Smooth muscle cell (in vitro differentiated cells): ENCODE measurements at regions not wholly inside any gene's neighbourhood (a gene's known extent, or its start where the extent isn't known, plus 50 kb on each side); places are given as distances from the start of the nearest gene placed in this dataset.
"Not testable (repeated sequence)": the region's sequence is repeated elsewhere in the genome, so short reads cannot be mapped to it uniquely, and the experiment has no call there.

Experiments
- DNase-seq: peaks from one replicate; lab custom pipeline; 2025; ENCODE audit not compliant: unreplicated experiment; lab: John Stamatoyannopoulos, UW
- H2AFZ ChIP-seq: fragments of 200-600 bp; sonication (generic); 2 replicates; pipeline ENCODE4 v1.6.0; 2016; ENCODE audit warnings: antibody characterized with exemption, low read depth, mild to moderate bottlenecking
- H3F3A ChIP-seq: fragments of 200-600 bp; sonication (generic); 2 replicates; pipeline ENCODE4 v1.6.0; 2017; ENCODE audit warnings: antibody characterized with exemption, low read depth
- H3K27ac ChIP-seq: fragments of 200-600 bp; sonication (generic); 2 replicates; pipeline ENCODE4 v1.5.1; 2016; ENCODE audit warnings: low read depth, mild to moderate bottlenecking
- H3K27me3 ChIP-seq: fragments of 200-600 bp; sonication (generic); 2 replicates; pipeline ENCODE4 v1.6.1; 2016; ENCODE audit warnings: low read depth, mild to moderate bottlenecking
- H3K36me3 ChIP-seq: fragments of 200-600 bp; sonication (generic); 2 replicates; pipeline ENCODE4 v1.5.1; 2016; ENCODE audit warnings: low read depth
- H3K4me1 ChIP-seq: fragments of 200-600 bp; sonication (generic); 2 replicates; pipeline ENCODE4 v1.5.1; 2016; ENCODE audit warnings: low read depth
- H3K4me2 ChIP-seq: fragments of 200-600 bp; sonication (generic); 2 replicates; pipeline ENCODE4 v1.6.0; 2016; ENCODE audit warnings: mild to moderate bottlenecking
- H3K4me3 ChIP-seq: fragments of 200-600 bp; sonication (generic); 2 replicates; pipeline ENCODE4 v1.5.1; 2016; ENCODE audit warnings: mild to moderate bottlenecking
- H3K79me2 ChIP-seq: fragments of 200-600 bp; sonication (generic); 2 replicates; pipeline ENCODE4 v1.6.0; 2016; ENCODE audit warnings: low read depth, mild to moderate bottlenecking
- H3K9ac ChIP-seq: fragments of 200-600 bp; sonication (generic); 2 replicates; pipeline ENCODE4 v1.6.0; 2016; ENCODE audit warnings: low read depth
- H3K9me3 ChIP-seq: fragments of 200-600 bp; sonication (generic); replicated peaks from 2 replicates; pipeline ENCODE4 v1.5.1; 2016; ENCODE audit warnings: low read depth
- H4K20me1 ChIP-seq: fragments of 200-600 bp; sonication (generic); 2 replicates; pipeline ENCODE4 v1.6.0; 2016; ENCODE audit warnings: low read depth
- WGBS: methylation state at CpG from one replicate; pipeline ENCODE4 v1.1.7; 2016; ENCODE audit warnings: low lambda C conversion rate; 5-methylcytosine and 5-hydroxymethylcytosine counted together
- TF ChIP-seq, protein P1 (sequence below): fragments of 200-600 bp; sonication (generic); IDR thresholded peaks from 2 replicates; pipeline ENCODE4 v1.5.1; 2017; ENCODE audit warnings: borderline replicate concordance, mild to moderate bottlenecking, antibody characterized with exemption; ENCODE audit not compliant: insufficient read depth, poor library complexity, severe bottlenecking

DNA sequence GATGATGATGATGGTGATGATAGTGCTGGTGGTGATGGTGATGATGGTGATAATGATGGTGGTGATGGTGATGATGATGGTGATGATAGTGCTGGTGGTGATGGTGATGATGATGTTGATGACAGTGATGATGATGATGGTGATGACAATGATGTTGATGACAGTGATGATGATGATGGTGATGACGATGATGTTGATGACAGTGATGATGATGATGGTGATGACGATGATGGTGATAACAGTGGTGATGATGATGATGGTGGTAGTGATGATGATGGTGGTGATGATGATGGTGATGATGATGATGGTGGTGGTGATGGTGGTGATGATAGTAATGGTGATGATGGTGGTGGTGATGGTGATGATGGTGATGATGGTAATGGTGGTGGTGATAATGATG lies 80.1 kb upstream of the MXRA5 start:
- TF ChIP-seq, protein P1, sequence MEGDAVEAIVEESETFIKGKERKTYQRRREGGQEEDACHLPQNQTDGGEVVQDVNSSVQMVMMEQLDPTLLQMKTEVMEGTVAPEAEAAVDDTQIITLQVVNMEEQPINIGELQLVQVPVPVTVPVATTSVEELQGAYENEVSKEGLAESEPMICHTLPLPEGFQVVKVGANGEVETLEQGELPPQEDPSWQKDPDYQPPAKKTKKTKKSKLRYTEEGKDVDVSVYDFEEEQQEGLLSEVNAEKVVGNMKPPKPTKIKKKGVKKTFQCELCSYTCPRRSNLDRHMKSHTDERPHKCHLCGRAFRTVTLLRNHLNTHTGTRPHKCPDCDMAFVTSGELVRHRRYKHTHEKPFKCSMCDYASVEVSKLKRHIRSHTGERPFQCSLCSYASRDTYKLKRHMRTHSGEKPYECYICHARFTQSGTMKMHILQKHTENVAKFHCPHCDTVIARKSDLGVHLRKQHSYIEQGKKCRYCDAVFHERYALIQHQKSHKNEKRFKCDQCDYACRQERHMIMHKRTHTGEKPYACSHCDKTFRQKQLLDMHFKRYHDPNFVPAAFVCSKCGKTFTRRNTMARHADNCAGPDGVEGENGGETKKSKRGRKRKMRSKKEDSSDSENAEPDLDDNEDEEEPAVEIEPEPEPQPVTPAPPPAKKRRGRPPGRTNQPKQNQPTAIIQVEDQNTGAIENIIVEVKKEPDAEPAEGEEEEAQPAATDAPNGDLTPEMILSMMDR, result no peak
- no peaks in the 10 kb centered on the region for H3K36me3 ChIP-seq

DNA sequence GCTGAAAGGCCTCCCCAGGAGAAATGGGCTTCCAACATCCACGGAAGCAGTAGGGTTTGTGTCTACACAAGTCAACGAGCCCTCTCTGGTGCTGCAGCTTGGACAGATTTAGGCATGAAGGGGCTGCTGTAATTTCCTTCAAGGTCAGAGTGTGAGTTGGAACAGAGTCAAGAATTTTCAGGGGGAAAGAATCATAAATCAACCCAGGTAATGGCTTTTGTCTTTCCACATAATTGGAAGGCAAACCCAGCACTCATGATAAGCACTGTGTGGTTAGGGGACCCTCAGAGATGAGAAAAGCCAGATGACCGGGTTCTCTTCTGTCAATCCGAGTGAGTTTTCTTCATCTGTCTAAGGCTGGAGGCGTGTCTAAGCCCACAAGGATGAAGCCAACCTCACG lies 78.6 kb upstream of the MXRA5 start:
- H4K20me1 ChIP-seq, result no peaks in the 10 kb centered on the region
- DNase-seq, result no peak
- no peaks in the 10 kb centered on the region for H3K27me3 ChIP-seq
- H3K4me3 ChIP-seq, result no peak overlapping the region
- no peaks in the 10 kb centered on the region for H3F3A ChIP-seq
- no peaks in the 10 kb centered on the region for H3K79me2 ChIP-seq
- H3K9me3 ChIP-seq, result no peaks in the 10 kb centered on the region
- 64% methylated on average over 6 of the region's 6 CpGs for WGBS
- no peaks in the 10 kb centered on the region for H3K36me3 ChIP-seq
- H3K4me2 ChIP-seq, result no peak overlapping the region
- no peak overlapping the region for H2AFZ ChIP-seq
- H3K4me1 ChIP-seq, result no peaks in the 10 kb centered on the region
- H3K9ac ChIP-seq, result no peak overlapping the region
- no peak overlapping the region for H3K27ac ChIP-seq
- TF ChIP-seq, protein P1, result no peak

More for the DNA sequence above, 80.1 kb upstream of the MXRA5 start:
- Histone ChIP-seq H3K79me2 (no peaks in the 10 kb centered on the region), H3K9ac (no peak overlapping the region), H3K27me3 (no peaks in the 10 kb centered on the region), H2AFZ (no peak overlapping the region), H3K9me3 (no peaks in the 10 kb centered on the region), H3K4me3 (no peak overlapping the region), H3K27ac (no peak overlapping the region), H3F3A (no peaks in the 10 kb centered on the region), H4K20me1 (no peaks in the 10 kb centered on the region), H3K4me2 (no peak overlapping the region), H3K4me1 (no peaks in the 10 kb centered on the region)
- 93% methylated on average over 2 of the region's 2 CpGs for WGBS
- DNase-seq, result no peak

DNA sequence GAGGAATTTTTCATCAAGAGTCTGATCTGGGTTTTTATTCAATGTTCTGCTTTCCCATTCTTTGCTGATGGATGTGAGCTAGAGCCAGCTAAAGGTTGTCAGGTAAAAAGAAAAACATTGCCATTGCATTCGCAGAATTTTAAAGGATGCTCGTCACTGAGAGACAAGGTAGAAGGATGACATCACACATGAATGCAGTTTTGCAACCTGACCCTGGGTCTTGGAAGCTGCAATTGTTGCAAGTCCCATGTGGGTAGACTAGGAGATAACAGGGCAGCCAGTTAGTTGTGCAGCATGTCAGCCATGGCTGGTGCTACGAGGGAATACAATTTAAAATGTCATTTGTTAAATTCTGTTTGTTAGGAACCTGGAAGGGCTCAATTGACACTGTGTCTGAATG lies 73.9 kb upstream of the MXRA5 start:
- Histone ChIP-seq H2AFZ (no peak overlapping the region), H3K4me3 (no peak overlapping the region), H4K20me1 (no peaks in the 10 kb centered on the region), H3K4me1 (no peaks in the 10 kb centered on the region), H3K9ac (no peak overlapping the region), H3K27ac (no peak overlapping the region), H3K27me3 (no peaks in the 10 kb centered on the region), H3K79me2 (no peaks in the 10 kb centered on the region), H3K36me3 (no peaks in the 10 kb centered on the region), H3K9me3 (no peaks in the 10 kb centered on the region), H3F3A (no peaks in the 10 kb centered on the region), H3K4me2 (no peak overlapping the region)
- WGBS, result 90% methylated on average over 3 of the region's 3 CpGs
- TF ChIP-seq, protein P1, result no peak
- no peak for DNase-seq

DNA sequence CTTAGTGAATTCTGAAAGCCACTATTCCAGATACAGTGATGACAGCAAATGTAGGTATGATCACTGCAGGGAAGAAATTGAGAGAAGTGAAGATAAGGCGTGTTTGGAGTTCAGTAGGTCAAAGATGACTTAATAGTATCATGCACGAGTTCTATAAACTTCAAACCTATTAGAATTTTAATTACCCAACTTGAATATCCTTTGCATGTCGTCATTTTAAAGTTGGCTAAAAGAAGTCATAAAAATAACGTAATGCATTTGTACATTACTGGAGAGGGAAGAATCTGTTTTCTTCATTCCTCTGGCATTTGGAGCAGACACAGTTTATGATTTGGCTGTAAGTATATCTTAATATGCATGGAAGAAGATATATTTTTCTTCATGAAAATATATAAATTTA lies 68.6 kb upstream of the MXRA5 start:
- Histone ChIP-seq H3K9me3 (no peaks in the 10 kb centered on the region), H3K36me3 (no peaks in the 10 kb centered on the region), H3K4me1 (no peaks in the 10 kb centered on the region), H3K27me3 (no peaks in the 10 kb centered on the region), H4K20me1 (no peaks in the 10 kb centered on the region), H3K4me2 (no peak overlapping the region), H2AFZ (no peak overlapping the region), H3K4me3 (no peak overlapping the region), H3F3A (no peaks in the 10 kb centered on the region), H3K9ac (no peak overlapping the region), H3K27ac (no peak overlapping the region), H3K79me2 (no peaks in the 10 kb centered on the region)
- WGBS, result 59% methylated on average over 4 of the region's 4 CpGs
- DNase-seq, result no peak
- TF ChIP-seq, protein P1, result no peak

DNA sequence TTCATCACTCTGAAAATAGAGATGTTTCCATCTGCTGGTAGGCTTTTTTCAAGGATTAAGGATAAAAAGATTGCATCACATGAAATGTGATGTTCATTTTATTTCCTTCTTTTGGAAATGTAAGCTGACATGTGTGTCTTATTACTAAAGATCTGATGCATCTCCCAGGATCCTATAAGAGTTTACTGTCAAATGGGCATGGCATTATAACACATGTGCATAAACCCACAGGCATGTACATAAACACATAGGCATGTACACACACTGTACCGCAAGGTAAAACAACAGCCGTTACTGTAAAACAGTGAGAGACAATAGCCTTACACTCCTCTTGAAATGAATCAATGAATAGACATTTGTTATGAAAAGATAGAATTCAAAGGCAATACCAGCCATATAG lies 65.2 kb upstream of the MXRA5 start:
- not testable (repeated sequence) for DNase-seq, H3K9ac ChIP-seq, H3K27me3 ChIP-seq, H3K9me3 ChIP-seq, H3F3A ChIP-seq, H3K27ac ChIP-seq, H3K79me2 ChIP-seq, H2AFZ ChIP-seq, H3K4me3 ChIP-seq, H3K36me3 ChIP-seq, H3K4me1 ChIP-seq, H4K20me1 ChIP-seq, H3K4me2 ChIP-seq
- 97% methylated on average over 2 of the region's 2 CpGs for WGBS

DNA sequence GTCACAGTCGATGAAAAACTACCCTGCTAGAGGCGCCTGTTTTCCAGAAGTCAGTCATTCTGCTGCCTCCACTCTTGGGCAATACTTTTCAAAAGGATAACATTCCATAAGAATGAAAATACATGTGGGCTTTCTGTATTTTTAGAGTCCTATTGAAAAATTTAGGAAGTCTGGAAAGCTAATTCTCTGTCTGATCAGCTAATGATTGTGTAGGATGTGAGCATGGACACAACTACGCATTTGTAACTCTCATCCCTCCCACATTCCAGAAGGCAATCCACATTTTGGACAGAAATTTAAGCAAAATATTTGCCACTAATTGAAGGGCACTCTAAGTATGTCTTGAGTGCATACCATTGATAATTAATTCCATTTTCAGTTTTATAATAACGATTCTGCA lies 63.5 kb upstream of the MXRA5 start:
- Histone ChIP-seq H3K4me2 (peak overlapping the region; percentile 8), H3K27ac (peak overlapping the region; percentile 77)
- WGBS, result 54% methylated on average over 4 of the region's 4 CpGs
- not testable (repeated sequence) for H3K4me1 ChIP-seq, H3K9me3 ChIP-seq, H3K79me2 ChIP-seq, DNase-seq, H4K20me1 ChIP-seq, H2AFZ ChIP-seq, H3K36me3 ChIP-seq, H3K4me3 ChIP-seq, H3F3A ChIP-seq, H3K9ac ChIP-seq, H3K27me3 ChIP-seq
